ENCODE measurements at regions not wholly inside any gene's neighbourhood (a gene's known extent, or its start where the extent isn't known, plus 50 kb on each side); places are given as distances from the start of the nearest gene placed in this dataset.

DNA sequence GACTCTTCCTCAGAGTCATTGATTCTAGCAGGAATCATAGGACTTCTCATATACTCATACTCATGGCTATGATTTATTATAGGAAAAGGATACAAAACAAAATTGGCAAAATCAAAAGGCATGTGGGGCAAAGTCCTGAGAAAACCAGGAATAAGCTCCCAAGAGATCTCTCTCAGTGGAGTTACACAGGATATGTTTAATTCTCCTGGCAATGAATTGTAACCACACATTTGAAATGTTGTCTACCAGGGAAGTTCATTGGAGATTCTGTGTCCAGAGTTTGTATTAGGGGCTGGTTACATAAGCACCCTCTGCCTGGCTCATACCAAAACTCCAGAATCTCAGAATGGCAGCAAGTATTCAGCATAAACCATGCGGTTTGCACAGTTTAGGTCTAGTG is 63.9 kb downstream of the ADAMTS1 start:
- ATAC-seq (ENCODE audit: low read depth) (no peak), DNase-seq (no peak)
- TF ChIP-seq USF2 (IDR thresholded peaks at IDR 0.05; ENCODE audit: low read depth, low read length) (no peak), CHD1 (IDR thresholded peaks at IDR 0.05; ENCODE audit: low read depth, low read length) (no peak)
- Histone ChIP-seq H3K36me3 (ENCODE audit: control insufficient read depth, insufficient read depth, low read length) (no peaks in the 10 kb centered on the region), H4K91ac (ENCODE audit: insufficient read depth, low read depth, low read length) (no peak overlapping the region), H3K27me3 (ENCODE audit: control insufficient read depth, insufficient read depth, low read length) (no peaks in the 10 kb centered on the region), H2BK5ac (ENCODE audit: low read depth, low read length, poor library complexity, severe bottlenecking) (no peak overlapping the region), H2BK15ac (ENCODE audit: low read depth, low read length) (no peak overlapping the region), H3K18ac (ENCODE audit: low read depth, low read length) (no peak overlapping the region), H3K9me3 (ENCODE audit: control insufficient read depth, insufficient read depth, low read length) (no peaks in the 10 kb centered on the region), H3K23ac (ENCODE audit: low read depth, low read length) (no peak overlapping the region), H4K5ac (ENCODE audit: low read depth, low read length) (no peak overlapping the region), H3K4me1 (ENCODE audit: control insufficient read depth, insufficient read depth, low read length) (peaks cover 2% of the 10 kb centered on the region; the same call in 1 of the 2 replicates), H2AK9ac (replicated peaks; ENCODE audit: low read depth, low read length, poor library complexity) (no peak overlapping the region), H2BK120ac (ENCODE audit: low read depth, low read length) (no peak overlapping the region), H3K14ac (replicated peaks; ENCODE audit: low read depth, low read length) (no peak overlapping the region), H3K4me2 (ENCODE audit: low read depth, low read length) (no peak overlapping the region), H3K79me1 (ENCODE audit: low read depth in 1 of 2, low read length in 2 of 2) (no peaks in the 10 kb centered on the region), H2AFZ (replicated peaks; ENCODE audit: low read length, poor library complexity) (no peak overlapping the region), H3K9me1 (ENCODE audit: insufficient read depth, low read length) (no peaks in the 10 kb centered on the region), H3K27ac (ENCODE audit: insufficient read depth, low read length) (no peak overlapping the region), H4K8ac (ENCODE audit: low read depth in 2 of 2, low read length in 2 of 2) (no peak overlapping the region), H4K20me1 (ENCODE audit: insufficient read depth, low read length) (no peaks in the 10 kb centered on the region), H3K9ac (ENCODE audit: low read depth, low read length) (no peak overlapping the region), H3K4ac (ENCODE audit: low read depth, low read length) (no peak overlapping the region), H3K56ac (ENCODE audit: extremely low read depth, insufficient read depth, low read length) (no peak overlapping the region), H3K4me3 (ENCODE audit: insufficient read depth, low read depth, low read length) (no peak overlapping the region), H2BK20ac (ENCODE audit: low read depth, low read length) (no peak overlapping the region), H2AK5ac (ENCODE audit: low read depth, low read length) (no peak overlapping the region)
- no TSS peak for BruUV-seq (replicated peaks)
- no CpG with 5 or more reads among the region's 1 CpG for WGBS, 2 experiments (ENCODE audit: extremely low coverage in 2 of 2, insufficient read length in 1 of 2)
- ChIA-PET POLR2A (ENCODE audit: unreplicated experiment) (no interaction called here), CTCF (interaction anchor here (0.6 kb wide), 1 partner anchor 56 kb away, joined by 3 read pairs; no protein-coding TSS in a partner anchor)
- intact Hi-C loops (cut with micrococcal nuclease) (no loop called here), dilution Hi-C loops (cut with HindIII; ENCODE audit: low sequenced_read_pairs, unreplicated experiment) (no loop called here), in situ Hi-C loops (cut with MboI; ENCODE audit: low sequenced_read_pairs) (no loop called here)
